SH-SY5Y (cell line): ENCODE measurements at regions not wholly inside any gene's neighbourhood (a gene's known extent, or its start where the extent isn't known, plus 50 kb on each side); places are given as distances from the start of the nearest gene placed in this dataset.

ENCODE experiments used
- GATA2 ChIP-seq: IDR thresholded peaks from 2 replicates; pipeline ENCODE4 v1.6.1; 2011; ENCODE audit warnings: mild to moderate bottlenecking, low read depth, low read length
- GATA3 ChIP-seq: IDR thresholded peaks from 2 replicates; pipeline ENCODE4 v1.6.1; 2011; ENCODE audit warnings: low read depth, mild to moderate bottlenecking, low read length, moderate library complexity

DNA sequence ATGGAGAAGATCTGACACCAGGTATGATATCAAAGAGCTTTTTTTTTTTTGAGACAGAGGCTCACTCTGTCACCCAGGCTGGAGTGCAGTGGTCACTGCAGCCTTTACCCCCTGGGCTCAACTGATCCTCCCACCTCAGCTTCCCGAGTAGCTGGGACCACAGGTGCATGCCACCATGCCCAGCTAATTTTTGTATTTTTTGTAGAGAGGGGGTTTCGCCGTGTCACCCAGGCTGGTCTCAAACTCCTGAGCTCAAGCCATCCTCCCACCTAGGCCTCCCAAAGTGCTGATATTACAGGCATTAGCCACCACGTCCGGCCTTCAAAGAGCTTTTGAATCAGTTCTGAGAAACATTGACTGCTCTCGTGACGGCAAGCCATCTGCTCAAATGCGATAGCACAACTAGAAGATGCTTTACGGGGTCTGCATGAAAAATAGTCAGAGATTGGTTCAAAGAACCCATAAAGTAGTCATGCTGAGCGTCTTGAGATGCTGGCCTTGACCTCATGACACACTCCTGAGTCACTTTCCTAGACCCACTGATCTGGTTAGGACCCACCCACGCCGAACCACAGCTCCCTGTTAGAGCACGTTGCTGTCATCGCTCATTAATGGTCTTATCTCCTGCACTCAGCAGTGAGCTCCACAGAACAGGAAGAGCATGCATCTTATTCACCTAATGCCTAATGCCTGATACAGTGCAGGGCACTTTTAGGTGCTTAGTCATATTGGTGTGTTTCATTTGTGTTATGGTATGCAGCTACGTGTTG lies 57.0 kb upstream of the NR2F2 start:
- TF ChIP-seq GATA2 (no peak), GATA3 (no peak)
